Stimulated activated naive CD8-positive, alpha-beta T cell treated with anti-CD3 and anti-CD28 coated beads, Interleukin-15, Interleukin-2, amounts not matched to agents 100 ng/mL and 50 ng/mL, for 24 hours (primary cell): ENCODE measurements at regions not wholly inside any gene's neighbourhood (a gene's known extent, or its start where the extent isn't known, plus 50 kb on each side); places are given as distances from the start of the nearest gene placed in this dataset.

ENCODE experiments used
- H3K27ac Mint-ChIP-seq: one replicate; pipeline ENCODE4 v1.8.0; 2021; ENCODE audit warnings: mild to moderate bottlenecking, mixed read lengths
- H3K27me3 Mint-ChIP-seq: one replicate; pipeline ENCODE4 v1.8.0; 2021; ENCODE audit warnings: mixed read lengths
- H3K36me3 Mint-ChIP-seq: one replicate; pipeline ENCODE4 v1.8.0; 2021; ENCODE audit warnings: low read depth, mixed read lengths
- H3K4me1 Mint-ChIP-seq: one replicate; pipeline ENCODE4 v1.8.0; 2021; ENCODE audit warnings: low read depth, mixed read lengths
- H3K4me3 Mint-ChIP-seq: one replicate; pipeline ENCODE4 v1.8.0; 2021; ENCODE audit warnings: mild to moderate bottlenecking, mixed read lengths
- H3K9me3 Mint-ChIP-seq: one replicate; pipeline ENCODE4 v1.8.0; 2021; ENCODE audit warnings: mixed read lengths

- no peaks in the 10 kb centered on the region for H3K36me3 Mint-ChIP-seq
- no peaks in the 10 kb centered on the region for H3K4me1 Mint-ChIP-seq
- no peak overlapping the region for H3K4me3 Mint-ChIP-seq
- H3K27ac Mint-ChIP-seq, result no peak overlapping the region
- H3K27me3 Mint-ChIP-seq, result no peaks in the 10 kb centered on the region
- no peaks in the 10 kb centered on the region for H3K9me3 Mint-ChIP-seq
Observed at GRCh38 chr14:31966896-31967668, 110.0 kb upstream of the ARHGAP5 start.

GRCh38 chr14:31967669-31967975, 109.5 kb upstream of the ARHGAP5 start:
- no peaks in the 10 kb centered on the region for H3K9me3 Mint-ChIP-seq
- H3K27me3 Mint-ChIP-seq, result no peaks in the 10 kb centered on the region
- no peaks in the 10 kb centered on the region for H3K4me1 Mint-ChIP-seq
- no peak overlapping the region for H3K4me3 Mint-ChIP-seq
- H3K27ac Mint-ChIP-seq, result no peak overlapping the region
- no peaks in the 10 kb centered on the region for H3K36me3 Mint-ChIP-seq

GRCh38 chr14:31968107-31968810, 108.8 kb upstream of the ARHGAP5 start:
- Mint-ChIP-seq H3K4me3 (no peak overlapping the region), H3K9me3 (no peaks in the 10 kb centered on the region), H3K27me3 (no peaks in the 10 kb centered on the region), H3K36me3 (no peaks in the 10 kb centered on the region), H3K4me1 (no peaks in the 10 kb centered on the region), H3K27ac (no peak overlapping the region)

- Mint-ChIP-seq H3K4me1 (no peaks in the 10 kb centered on the region), H3K27ac (no peak overlapping the region), H3K36me3 (no peaks in the 10 kb centered on the region), H3K27me3 (no peaks in the 10 kb centered on the region), H3K4me3 (no peak overlapping the region), H3K9me3 (no peaks in the 10 kb centered on the region)
Observed at GRCh38 chr14:31968956-31969698, 108.0 kb upstream of the ARHGAP5 start.

GRCh38 chr14:31969699-31970240, 107.3 kb upstream of the ARHGAP5 start:
- H3K9me3 Mint-ChIP-seq, result no peaks in the 10 kb centered on the region
- H3K4me3 Mint-ChIP-seq, result no peak overlapping the region

GRCh38 chr14:31970744-31971143, 106.4 kb upstream of the ARHGAP5 start:
- Mint-ChIP-seq H3K4me1 (no peaks in the 10 kb centered on the region), H3K4me3 (no peak overlapping the region), H3K36me3 (no peaks in the 10 kb centered on the region), H3K27ac (no peak overlapping the region), H3K9me3 (no peaks in the 10 kb centered on the region), H3K27me3 (no peaks in the 10 kb centered on the region)

More at GRCh38 chr14:31969699-31970240, 107.3 kb upstream of the ARHGAP5 start:
- Mint-ChIP-seq H3K27ac (no peak overlapping the region), H3K27me3 (no peaks in the 10 kb centered on the region), H3K4me1 (no peaks in the 10 kb centered on the region), H3K36me3 (no peaks in the 10 kb centered on the region)

GRCh38 chr14:31971612-31972011, 105.5 kb upstream of the ARHGAP5 start:
- Mint-ChIP-seq H3K36me3 (no peaks in the 10 kb centered on the region), H3K4me1 (no peaks in the 10 kb centered on the region), H3K4me3 (no peak overlapping the region), H3K9me3 (no peaks in the 10 kb centered on the region), H3K27me3 (no peaks in the 10 kb centered on the region), H3K27ac (no peak overlapping the region)

- Mint-ChIP-seq H3K4me1 (no peaks in the 10 kb centered on the region), H3K27ac (no peak overlapping the region), H3K4me3 (no peak overlapping the region), H3K27me3 (no peaks in the 10 kb centered on the region), H3K9me3 (peaks cover 4% of the 10 kb centered on the region), H3K36me3 (no peaks in the 10 kb centered on the region)
Observed at GRCh38 chr14:31977001-31977556, 100.0 kb upstream of the ARHGAP5 start.

GRCh38 chr14:31978423-31978822, 98.7 kb upstream of the ARHGAP5 start:
- peaks cover 15% of the 10 kb centered on the region for H3K9me3 Mint-ChIP-seq
- no peaks in the 10 kb centered on the region for H3K36me3 Mint-ChIP-seq
- H3K27me3 Mint-ChIP-seq, result no peaks in the 10 kb centered on the region
- H3K4me3 Mint-ChIP-seq, result no peak overlapping the region
- H3K4me1 Mint-ChIP-seq, result no peaks in the 10 kb centered on the region
- H3K27ac Mint-ChIP-seq, result no peak overlapping the region

- Mint-ChIP-seq H3K9me3 (peaks cover 20% of the 10 kb centered on the region), H3K27me3 (no peaks in the 10 kb centered on the region), H3K4me1 (no peaks in the 10 kb centered on the region), H3K36me3 (no peaks in the 10 kb centered on the region), H3K27ac (no peak overlapping the region), H3K4me3 (no peak overlapping the region)
Observed at GRCh38 chr14:31982642-31983041, 94.5 kb upstream of the ARHGAP5 start.

GRCh38 chr14:31986405-31986804, 90.7 kb upstream of the ARHGAP5 start:
- Mint-ChIP-seq H3K4me3 (no peak overlapping the region), H3K36me3 (no peaks in the 10 kb centered on the region), H3K4me1 (no peaks in the 10 kb centered on the region), H3K9me3 (peaks cover 16% of the 10 kb centered on the region), H3K27ac (no peak overlapping the region), H3K27me3 (peaks cover 23% of the 10 kb centered on the region)

GRCh38 chr14:31987721-31988120, 89.4 kb upstream of the ARHGAP5 start:
- Mint-ChIP-seq H3K27ac (no peak overlapping the region), H3K36me3 (no peaks in the 10 kb centered on the region), H3K4me3 (no peak overlapping the region)

GRCh38 chr14:31988244-31988643, 88.9 kb upstream of the ARHGAP5 start:
- Mint-ChIP-seq H3K27ac (no peak overlapping the region), H3K4me3 (no peak overlapping the region), H3K9me3 (peaks cover 4% of the 10 kb centered on the region), H3K4me1 (no peaks in the 10 kb centered on the region), H3K27me3 (peaks cover 27% of the 10 kb centered on the region), H3K36me3 (no peaks in the 10 kb centered on the region)

More at GRCh38 chr14:31987721-31988120, 89.4 kb upstream of the ARHGAP5 start:
- H3K4me1 Mint-ChIP-seq, result no peaks in the 10 kb centered on the region
- peaks cover 27% of the 10 kb centered on the region for H3K27me3 Mint-ChIP-seq
- H3K9me3 Mint-ChIP-seq, result peaks cover 9% of the 10 kb centered on the region

GRCh38 chr14:31990183-31990857, 86.8 kb upstream of the ARHGAP5 start:
- no peak overlapping the region for H3K4me3 Mint-ChIP-seq
- peaks cover 27% of the 10 kb centered on the region for H3K27me3 Mint-ChIP-seq
- no peaks in the 10 kb centered on the region for H3K4me1 Mint-ChIP-seq
- no peak overlapping the region for H3K27ac Mint-ChIP-seq
- peaks cover 4% of the 10 kb centered on the region for H3K9me3 Mint-ChIP-seq
- no peaks in the 10 kb centered on the region for H3K36me3 Mint-ChIP-seq
